Posterior vena cava (tissue), 2 donors: ENCODE measurements at regions not wholly inside any gene's neighbourhood (a gene's known extent, or its start where the extent isn't known, plus 50 kb on each side); places are given as distances from the start of the nearest gene placed in this dataset.
A peak's percentile ranks its signal among the peaks of the same experiment; 100 is the strongest.

Experiments
- DNase-seq: peaks from one replicate; pipeline ENCODE4 v3.0.0-alpha.2; 2020; ENCODE audit warnings: low spot score
- intact Hi-C, 2 donors: fragments of 100-400 bp; cut with DNase I; formaldehyde crosslinking; loops; one replicate each; pipeline versions ENCODE4 v1.14.1 to v1.14.2; 2022 to 2023
- donor health status: DM: yes; HTN: yes; CAD: no.
- donor health status: DM: yes; HTN: yes; CAD: no.

- intact Hi-C loops: no loop called here
- DNase-seq: no peak
Measured at GRCh38 chr14:104519721-104520120, 59.8 kb upstream of the C14orf180 start.

- DNase-seq: no peak
- intact Hi-C loops: no loop called here
Measured at GRCh38 chr14:104520620-104521410, 58.7 kb upstream of the C14orf180 start.

GRCh38 chr14:104521816-104522745, 57.5 kb upstream of the C14orf180 start:
- intact Hi-C loops: no loop called here
- no peak for DNase-seq

GRCh38 chr14:104522926-104523545, 56.5 kb upstream of the C14orf180 start:
- intact Hi-C loops: no loop called here
- DNase-seq: peak; percentile 50

GRCh38 chr14:104523546-104523935, 56.0 kb upstream of the C14orf180 start:
- DNase-seq: peak; percentile 67
- intact Hi-C loops: no loop called here

- intact Hi-C loops: no loop called here
- peak; percentile 31 for DNase-seq
Measured at GRCh38 chr14:104524726-104525125, 54.8 kb upstream of the C14orf180 start.

GRCh38 chr14:104526723-104527645, 52.6 kb upstream of the C14orf180 start:
- DNase-seq: no peak
- intact Hi-C loops: no loop called here

GRCh38 chr14:104527857-104528459, 51.6 kb upstream of the C14orf180 start:
- intact Hi-C loops: no loop called here
- DNase-seq: no peak

- DNase-seq: peak; percentile 45
- intact Hi-C loops: no loop called here
Measured at GRCh38 chr14:104528496-104528895, 51.1 kb upstream of the C14orf180 start.
